AG09309 (cell line): ENCODE measurements at regions not wholly inside any gene's neighbourhood (a gene's known extent, or its start where the extent isn't known, plus 50 kb on each side); places are given as distances from the start of the nearest gene placed in this dataset.

Experiments used
- DNase-seq: peaks from one replicate; pipeline ENCODE4 v3.0.0-alpha.2; 2010; ENCODE audit warnings: low read depth
- H3K4me3 ChIP-seq: 2 replicates; pipeline ENCODE4 v1.5.1; 2011; ENCODE audit warnings: mild to moderate bottlenecking, low read depth, low read length, moderate library complexity; ENCODE audit not compliant: control insufficient read depth
- CTCF ChIP-seq: IDR thresholded peaks from 2 replicates; pipeline ENCODE4 v1.5.1; 2011; ENCODE audit warnings: mild to moderate bottlenecking, low read depth, low read length, inconsistent platforms; ENCODE audit not compliant: insufficient read depth, control insufficient read depth; ENCODE audit errors: missing control alignments

- no peak for DNase-seq
- no peak for TF ChIP-seq CTCF
- no peak overlapping the region for H3K4me3 ChIP-seq
Observed at GRCh38 chr12:59934486-59934885, 338.7 kb downstream of the SLC16A7 start.

- no peak for TF ChIP-seq CTCF
- no peak for DNase-seq
- H3K4me3 ChIP-seq: no peak overlapping the region
Observed at GRCh38 chr12:59936534-59936933, 340.7 kb downstream of the SLC16A7 start.

GRCh38 chr12:59937148-59937547, 341.3 kb downstream of the SLC16A7 start:
- DNase-seq: no peak
- no peak for TF ChIP-seq CTCF
- no peak overlapping the region for H3K4me3 ChIP-seq

GRCh38 chr12:59938190-59938962, 342.5 kb downstream of the SLC16A7 start:
- no peak for TF ChIP-seq CTCF
- H3K4me3 ChIP-seq: no peak overlapping the region
- no peak for DNase-seq

- no peak for TF ChIP-seq CTCF
- no peak for DNase-seq
Observed at GRCh38 chr12:59940631-59941342, 345.0 kb downstream of the SLC16A7 start.

GRCh38 chr12:59941461-59941860, 345.6 kb downstream of the SLC16A7 start:
- TF ChIP-seq CTCF: no peak
- DNase-seq: no peak

More at GRCh38 chr12:59940631-59941342, 345.0 kb downstream of the SLC16A7 start:
- H3K4me3 ChIP-seq: no peak overlapping the region

More at GRCh38 chr12:59941461-59941860, 345.6 kb downstream of the SLC16A7 start:
- no peak overlapping the region for H3K4me3 ChIP-seq
